Astrocyte of the cerebellum (primary cell): ENCODE measurements at regions not wholly inside any gene's neighbourhood (a gene's known extent, or its start where the extent isn't known, plus 50 kb on each side); places are given as distances from the start of the nearest gene placed in this dataset.

ENCODE experiments used
- DNase-seq: peaks from one replicate; pipeline ENCODE4 v3.0.0-alpha.2; 2011; ENCODE audit warnings: low read depth
- H3K4me3 ChIP-seq: 2 replicates; pipeline ENCODE4 v1.5.1; 2011; ENCODE audit warnings: mild to moderate bottlenecking, low read depth, low read length, moderate library complexity
- CTCF ChIP-seq: IDR thresholded peaks from 2 replicates; pipeline ENCODE4 v1.5.1; 2012; ENCODE audit warnings: low read length, low read depth, moderate library complexity, mild to moderate bottlenecking; ENCODE audit errors: missing control alignments
- in situ Hi-C: cut with HindIII; loops from 2 replicates; pipeline ENCODE4 v1.10.0; 2017; ENCODE audit warnings: low sequenced_read_pairs

GRCh38 chr3:167936019-167936418 is 159.7 kb downstream of the GOLIM4 start:
- H3K4me3 ChIP-seq, result no peak overlapping the region
- no peak for DNase-seq
- no peak for TF ChIP-seq CTCF
- in situ Hi-C loops, result no loop called here

GRCh38 chr3:167930453-167930852 is 165.3 kb downstream of the GOLIM4 start:
- DNase-seq, result no peak
- in situ Hi-C loops, result no loop called here
- no peak for TF ChIP-seq CTCF
- no peak overlapping the region for H3K4me3 ChIP-seq

- no peak for DNase-seq
- no peak overlapping the region for H3K4me3 ChIP-seq
- no peak for TF ChIP-seq CTCF
- in situ Hi-C loops, result no loop called here
Observed at GRCh38 chr3:167929968-167930367, 165.8 kb downstream of the GOLIM4 start.

DNA sequence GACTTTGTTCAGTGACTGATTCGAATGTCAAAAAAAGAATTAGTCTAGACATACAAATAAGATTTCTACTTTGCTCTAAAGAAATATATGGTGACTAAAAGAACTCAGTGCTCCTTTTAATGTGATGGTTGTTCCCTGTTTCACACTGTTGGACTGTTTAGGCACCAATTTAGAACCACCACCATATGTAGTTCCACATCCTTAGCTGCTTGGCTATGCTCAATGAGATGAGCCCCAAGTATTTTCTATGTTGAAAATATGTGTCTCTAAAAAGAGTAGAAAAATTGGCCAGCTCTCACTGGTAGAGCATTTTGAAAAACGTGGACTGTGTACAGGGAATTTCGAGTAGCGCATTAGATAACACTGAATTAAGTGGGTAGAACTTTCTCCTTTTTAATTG is 167.3 kb downstream of the GOLIM4 start:
- DNase-seq, result no peak
- in situ Hi-C loops, result no loop called here
- no peak for TF ChIP-seq CTCF
- H3K4me3 ChIP-seq, result no peak overlapping the region

DNA sequence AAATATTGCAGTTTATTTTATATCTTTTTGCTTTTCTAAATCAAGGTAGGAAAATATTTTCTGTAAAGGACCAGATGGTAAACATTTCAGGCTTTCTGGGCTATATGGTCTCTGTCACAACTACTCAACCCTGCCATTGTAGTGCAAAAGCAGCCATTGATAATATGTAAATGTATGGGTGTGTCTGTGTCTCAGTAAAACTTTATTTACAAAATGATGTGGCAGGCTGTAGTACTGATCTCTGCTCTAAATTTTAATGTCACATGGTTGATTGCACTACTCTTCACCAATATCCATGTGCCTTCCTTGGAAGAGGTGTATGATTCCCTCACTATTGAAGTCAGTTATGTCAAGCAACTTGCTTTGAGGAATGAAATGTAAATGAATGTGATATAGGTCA is 175.0 kb downstream of the GOLIM4 start:
- H3K4me3 ChIP-seq, result no peak overlapping the region
- TF ChIP-seq CTCF, result no peak

GRCh38 chr3:167919590-167919989 is 176.1 kb downstream of the GOLIM4 start:
- in situ Hi-C loops, result no loop called here
- DNase-seq, result no peak
- no peak for TF ChIP-seq CTCF
- no peak overlapping the region for H3K4me3 ChIP-seq

More for the DNA sequence above, 175.0 kb downstream of the GOLIM4 start:
- in situ Hi-C loops, result no loop called here
- DNase-seq, result no peak

DNA sequence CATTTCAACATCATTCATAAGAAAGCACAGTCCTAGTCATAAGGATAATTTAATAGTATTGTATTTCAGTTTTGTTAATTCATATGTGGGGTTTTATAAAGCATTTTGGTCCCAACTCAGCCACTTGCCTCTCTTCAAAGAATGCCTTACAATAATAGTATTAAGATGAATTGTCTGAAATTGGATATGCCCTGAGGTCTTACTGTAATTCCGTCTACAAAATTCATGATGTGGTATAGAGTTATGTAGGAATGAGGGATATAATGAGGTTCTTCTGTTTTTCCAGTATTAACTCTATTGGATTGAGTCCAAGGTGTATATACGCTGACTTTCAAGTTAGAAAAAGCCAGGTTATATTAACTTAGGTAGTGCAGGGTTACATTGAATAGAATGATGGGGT is 177.0 kb downstream of the GOLIM4 start:
- no peak for TF ChIP-seq CTCF
- no peak for DNase-seq
- in situ Hi-C loops, result no loop called here
- H3K4me3 ChIP-seq, result no peak overlapping the region
